ENCODE measurements at regions not wholly inside any gene's neighbourhood (a gene's known extent, or its start where the extent isn't known, plus 50 kb on each side); places are given as distances from the start of the nearest gene placed in this dataset.

DNA sequence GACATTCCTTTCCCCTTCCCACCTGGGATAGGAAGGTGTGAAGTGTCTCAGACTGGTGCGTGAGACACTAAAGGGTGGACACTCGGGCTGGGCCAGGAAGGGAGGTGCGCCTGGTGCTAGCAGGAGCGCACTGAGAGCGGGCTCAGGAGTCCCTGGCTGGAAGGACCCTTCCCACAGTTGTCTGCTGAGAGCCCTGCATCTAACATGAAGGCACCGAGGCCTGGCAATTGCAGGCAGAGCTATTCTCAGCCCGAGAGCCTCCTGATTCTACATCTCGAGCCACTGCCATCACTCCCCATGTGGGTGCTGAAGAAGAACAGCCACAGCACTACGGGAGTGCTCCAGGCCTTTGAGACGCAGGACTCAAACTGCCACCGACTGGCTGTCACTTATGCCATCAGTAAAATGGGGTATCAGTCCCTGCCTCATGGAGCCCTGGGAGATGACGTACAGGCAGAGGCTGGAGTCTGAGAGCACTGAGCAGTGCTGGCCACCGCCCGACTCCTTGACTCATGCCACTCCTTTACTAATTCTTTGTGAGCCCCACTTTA is 159.4 kb downstream of the KLF13 start:
- H3K27ac ChIP-seq: no peak overlapping the region
- no peak for DNase-seq (ENCODE audit: low read depth, low spot score)

DNA sequence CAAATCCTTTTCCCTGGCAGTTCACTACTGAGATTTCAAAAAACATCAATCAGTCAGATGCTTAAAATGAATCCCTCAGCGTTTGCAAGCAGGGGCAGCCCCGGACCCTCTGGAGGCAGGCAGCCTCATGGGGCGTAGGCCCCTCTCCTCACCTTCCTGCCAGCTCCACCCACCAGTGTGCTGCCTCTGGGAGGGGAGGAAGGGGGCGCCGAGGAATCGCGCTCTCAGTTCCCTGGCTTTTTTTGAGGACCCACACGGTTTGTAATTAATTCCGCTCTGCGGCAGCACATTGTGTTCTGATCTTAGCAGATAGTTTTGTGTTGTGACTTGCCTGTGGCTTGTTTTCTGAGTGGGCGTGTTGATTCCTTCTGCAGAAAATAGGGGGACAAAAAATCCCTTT is 159.9 kb downstream of the KLF13 start:
- H3K27ac ChIP-seq: no peak overlapping the region
- no peak for DNase-seq (ENCODE audit: low read depth, low spot score)

DNA sequence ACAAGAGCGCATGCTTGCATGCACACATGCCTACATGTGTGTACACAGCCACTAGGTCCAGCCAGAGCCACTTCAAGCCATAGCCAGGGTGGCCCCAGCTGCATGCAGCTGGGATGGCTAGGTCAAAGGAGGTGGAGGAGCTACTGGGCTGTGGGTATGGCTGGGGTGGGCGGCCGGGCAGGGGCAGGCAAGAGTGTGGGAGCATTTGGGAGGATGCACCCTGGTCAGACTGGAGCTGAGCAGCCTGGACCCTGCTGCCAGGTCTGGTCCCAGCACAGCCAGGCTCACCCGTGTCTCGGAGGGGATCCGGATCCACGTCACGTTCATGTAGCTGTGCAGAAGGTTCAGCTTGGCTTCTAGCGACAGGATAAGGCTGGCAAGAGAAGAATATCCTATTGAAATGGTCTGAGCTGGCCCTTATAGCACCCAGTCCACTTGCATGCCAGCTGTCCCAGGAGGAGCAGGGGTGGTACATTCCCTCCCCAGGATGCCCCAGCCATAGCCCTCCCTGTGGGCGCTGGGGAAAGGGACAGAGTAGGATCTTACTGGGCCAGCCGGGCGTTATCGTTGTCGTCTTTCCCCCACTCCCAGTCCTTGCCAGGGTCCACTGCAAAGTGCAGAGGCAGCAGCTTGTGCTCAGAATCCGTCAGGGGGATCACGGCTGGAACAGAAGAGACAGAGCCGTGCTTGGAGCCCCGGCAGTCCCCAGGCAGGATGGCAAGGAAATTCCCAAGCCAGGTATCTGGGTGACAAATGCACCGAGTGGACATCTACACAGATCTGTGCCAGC is 160.5 kb downstream of the KLF13 start:
- no peak for DNase-seq (ENCODE audit: low read depth, low spot score)
- no peak overlapping the region for H3K27ac ChIP-seq

DNA sequence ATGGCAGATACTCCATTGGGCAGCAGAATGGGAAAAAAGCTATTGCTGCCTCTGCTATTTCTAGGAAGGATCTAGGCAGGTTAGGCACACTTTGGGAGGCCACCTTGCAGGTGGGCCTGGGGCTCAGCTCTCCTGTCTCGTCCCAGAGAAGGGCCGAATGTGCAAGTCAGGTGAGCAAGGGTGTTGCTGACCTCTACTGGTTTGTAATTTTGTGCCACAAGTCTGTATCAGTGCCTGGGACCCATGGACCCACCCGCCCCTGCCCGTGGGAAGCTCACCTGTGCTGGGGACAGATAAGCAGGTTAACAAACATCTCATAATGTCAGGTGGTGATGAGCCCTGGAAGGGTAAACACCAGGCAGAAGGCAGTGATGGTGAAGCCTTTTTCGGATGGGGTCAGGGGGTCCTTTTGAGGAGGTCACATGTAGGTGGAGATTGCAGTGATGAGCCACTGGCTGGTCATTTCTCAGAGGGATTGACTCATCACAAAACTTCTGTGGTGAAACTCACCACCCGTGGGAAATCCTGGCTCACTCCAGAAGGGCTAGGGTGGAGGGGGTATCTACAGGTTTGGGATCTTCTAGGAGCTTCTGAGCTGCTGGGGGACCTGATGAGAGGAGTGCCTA is 161.3 kb downstream of the KLF13 start:
- peak overlapping the region; percentile 12 for H3K27ac ChIP-seq

DNA sequence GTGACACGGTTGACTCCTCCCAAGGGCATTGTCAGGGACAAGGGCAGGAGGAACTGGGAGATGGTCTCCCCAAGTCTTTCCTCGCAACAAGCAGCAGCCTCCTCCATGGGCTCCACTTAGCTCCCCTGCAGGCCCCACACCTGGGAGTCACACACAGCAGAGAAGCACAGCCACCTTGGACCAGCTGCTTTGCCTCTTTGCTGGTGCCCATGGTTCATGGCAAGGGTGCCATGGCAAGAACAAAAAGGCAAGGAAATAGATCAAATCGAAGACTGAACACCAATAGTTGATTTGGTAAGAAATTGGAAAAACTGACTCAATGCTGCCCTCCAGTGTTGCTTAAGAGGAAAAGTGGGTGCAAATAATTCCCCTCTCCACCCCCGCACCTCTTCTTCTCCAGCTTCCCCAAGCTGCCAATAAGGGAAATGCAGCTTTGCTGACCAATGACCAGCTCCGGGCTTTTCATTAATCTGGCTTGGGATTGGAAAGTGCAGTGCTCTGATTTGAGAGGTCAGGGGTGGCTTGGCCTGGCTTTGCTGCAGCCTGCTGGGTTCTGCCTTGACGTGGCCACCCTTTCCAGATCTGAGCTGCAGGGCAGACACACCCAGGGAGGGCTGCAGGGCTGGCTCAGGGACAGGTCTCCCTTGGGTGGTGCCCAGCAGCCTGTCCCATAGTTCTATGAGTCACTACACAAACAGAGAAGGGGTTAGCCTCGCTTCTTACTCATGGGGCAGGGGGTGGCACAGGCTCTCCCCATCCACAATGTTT is 162.0 kb downstream of the KLF13 start:
- H3K27ac ChIP-seq: peak overlapping the region; percentile 12
- DNase-seq (ENCODE audit: low read depth, low spot score): peak; percentile 50

More for the DNA sequence above, 161.3 kb downstream of the KLF13 start:
- DNase-seq (ENCODE audit: low read depth, low spot score): no peak

DNA sequence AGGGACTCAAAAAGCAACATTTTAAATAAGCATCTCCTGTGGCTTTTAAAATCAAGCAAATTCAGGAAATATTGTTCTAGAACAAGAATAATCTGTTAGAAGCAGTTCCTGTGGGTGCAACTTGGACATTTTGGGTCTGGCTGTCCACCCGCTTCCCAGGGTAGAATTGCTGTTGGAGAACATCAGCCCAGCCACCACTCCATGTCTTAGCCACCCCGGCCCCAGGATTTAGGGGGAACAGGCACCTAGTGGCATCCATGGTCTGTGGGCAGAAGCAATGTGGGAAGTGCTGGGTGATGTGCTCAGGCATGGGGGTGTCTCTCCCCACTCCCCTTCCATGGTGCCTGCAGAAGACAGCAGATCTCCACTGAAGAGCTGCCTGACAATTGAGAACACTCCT is 162.6 kb downstream of the KLF13 start:
- DNase-seq (ENCODE audit: low read depth, low spot score): no peak
- peak overlapping the region; percentile 12 for H3K27ac ChIP-seq

DNA sequence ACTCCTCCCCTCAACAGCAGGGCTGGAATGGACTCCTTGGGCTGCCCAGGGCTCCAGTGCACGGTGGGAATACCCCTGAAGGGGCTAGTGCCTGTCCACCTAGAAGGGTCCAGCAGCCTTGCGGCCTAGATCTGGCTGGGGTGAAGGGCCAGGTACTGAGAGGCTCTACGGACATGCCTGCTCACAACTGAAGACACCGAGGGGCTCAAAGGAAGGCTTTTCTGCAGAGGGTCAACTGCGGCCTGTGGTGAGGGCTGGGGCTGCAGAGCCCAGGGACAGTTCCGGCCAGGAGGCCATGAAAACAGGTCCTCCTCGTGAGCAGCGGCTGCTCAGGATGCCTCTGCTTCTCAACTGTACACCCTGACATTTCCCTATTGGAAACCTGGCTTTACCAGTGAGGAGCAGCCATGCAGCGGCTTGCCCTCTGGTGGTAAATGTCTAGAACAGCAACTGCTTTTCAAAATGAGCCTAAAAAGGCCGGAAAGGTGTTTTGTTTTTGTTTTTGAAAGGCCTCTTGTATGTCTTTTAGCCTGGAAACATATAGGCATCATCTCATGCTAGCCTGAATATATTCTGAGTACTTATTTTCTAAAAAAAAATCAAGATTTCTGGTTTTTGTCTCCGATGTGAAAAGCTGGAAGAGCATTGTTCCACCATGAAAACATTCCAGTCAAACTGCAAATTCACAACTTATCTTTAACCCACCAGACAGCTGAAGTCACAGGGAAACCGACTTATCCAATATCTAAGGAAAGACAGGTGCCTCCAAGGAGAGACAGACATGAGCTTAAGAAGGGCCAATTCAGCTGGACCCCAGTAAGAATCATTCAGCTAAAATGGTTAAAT is 163.4 kb downstream of the KLF13 start:
- no peak overlapping the region for H3K27ac ChIP-seq
- no peak for DNase-seq (ENCODE audit: low read depth, low spot score)

DNA sequence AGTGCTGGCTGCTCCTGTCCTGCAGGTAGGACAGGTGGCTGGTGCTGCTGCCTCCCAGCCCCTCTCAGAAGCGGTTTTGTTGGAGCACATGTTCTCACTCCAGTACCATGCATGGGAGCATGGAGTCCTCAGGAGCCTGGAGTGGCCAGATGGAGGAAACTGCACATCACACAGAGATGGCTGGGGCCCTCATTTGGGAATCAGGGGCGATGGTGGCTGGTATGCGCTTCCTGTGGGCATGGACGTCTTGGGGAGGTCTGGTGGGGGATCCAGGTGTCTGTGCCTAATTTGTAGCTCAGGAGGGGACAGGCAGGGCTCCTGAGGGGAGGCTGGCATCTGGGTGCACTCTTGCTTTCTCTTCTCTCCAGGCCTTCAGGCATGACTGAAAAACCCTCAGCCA is 168.2 kb downstream of the KLF13 start:
- DNase-seq (ENCODE audit: low read depth, low spot score): no peak
- H3K27ac ChIP-seq: no peak overlapping the region

DNA sequence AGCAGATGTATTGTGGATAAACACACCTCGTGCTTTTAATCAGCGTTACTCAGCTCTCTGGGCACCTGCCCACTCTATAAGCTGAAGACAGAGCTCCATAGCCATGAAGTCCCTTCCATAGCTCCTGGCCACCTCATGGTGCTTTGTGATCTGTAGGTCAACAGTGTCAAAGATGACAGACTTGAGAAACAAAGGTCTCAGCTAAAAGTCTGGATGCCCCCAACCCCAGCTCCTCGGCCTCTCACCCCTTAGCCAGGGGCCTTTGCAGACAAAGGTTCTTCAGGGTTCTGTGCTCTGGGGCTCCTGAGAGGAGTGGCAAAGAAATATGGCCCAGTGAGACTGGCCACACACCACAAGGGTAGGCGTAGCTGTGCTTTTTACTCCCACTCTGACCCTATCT is 168.6 kb downstream of the KLF13 start:
- no peak for DNase-seq (ENCODE audit: low read depth, low spot score)

DNA sequence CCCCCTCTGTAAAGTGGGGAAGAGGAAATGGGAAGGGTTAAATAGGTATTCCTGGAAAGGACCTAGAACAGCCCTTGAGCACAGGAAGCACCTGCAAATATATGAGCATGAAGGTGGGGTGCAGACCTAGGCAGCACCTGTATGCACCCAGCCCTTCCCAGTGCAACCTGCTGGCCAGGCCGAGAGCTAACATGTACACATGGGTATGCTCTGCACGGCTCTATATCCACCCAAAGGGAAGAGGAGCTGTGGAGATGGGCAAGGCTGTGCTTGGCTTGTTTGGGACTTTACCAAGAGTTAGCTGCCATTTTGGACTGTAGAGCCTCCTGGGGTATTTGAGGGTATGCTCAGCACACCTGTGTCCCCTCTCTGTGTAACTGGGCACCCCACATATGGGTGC is 171.2 kb downstream of the KLF13 start:
- no peak for DNase-seq (ENCODE audit: low read depth, low spot score)
- H3K27ac ChIP-seq: no peak overlapping the region

More for the DNA sequence above, 168.6 kb downstream of the KLF13 start:
- no peak overlapping the region for H3K27ac ChIP-seq

DNA sequence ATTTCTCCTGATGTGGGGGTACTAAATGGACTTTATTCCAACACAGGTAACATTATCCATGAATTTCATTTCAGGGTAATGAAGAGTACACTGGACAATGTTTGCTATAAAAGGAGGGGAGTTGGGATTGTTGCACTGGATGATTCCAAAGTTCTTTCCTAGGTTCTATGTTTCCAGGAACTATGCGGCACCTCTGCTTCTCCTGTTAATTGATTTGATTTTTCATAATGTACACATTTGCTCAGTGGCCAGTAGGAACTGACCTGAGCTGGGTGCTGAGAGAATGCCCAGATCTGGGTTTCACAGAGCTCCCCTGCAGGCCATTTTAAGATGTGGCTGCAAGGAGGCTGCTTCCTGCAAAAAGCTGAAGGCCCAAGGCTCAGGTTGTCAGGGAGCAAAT is 171.7 kb downstream of the KLF13 start:
- DNase-seq (ENCODE audit: low read depth, low spot score): no peak
- no peak overlapping the region for H3K27ac ChIP-seq

DNA sequence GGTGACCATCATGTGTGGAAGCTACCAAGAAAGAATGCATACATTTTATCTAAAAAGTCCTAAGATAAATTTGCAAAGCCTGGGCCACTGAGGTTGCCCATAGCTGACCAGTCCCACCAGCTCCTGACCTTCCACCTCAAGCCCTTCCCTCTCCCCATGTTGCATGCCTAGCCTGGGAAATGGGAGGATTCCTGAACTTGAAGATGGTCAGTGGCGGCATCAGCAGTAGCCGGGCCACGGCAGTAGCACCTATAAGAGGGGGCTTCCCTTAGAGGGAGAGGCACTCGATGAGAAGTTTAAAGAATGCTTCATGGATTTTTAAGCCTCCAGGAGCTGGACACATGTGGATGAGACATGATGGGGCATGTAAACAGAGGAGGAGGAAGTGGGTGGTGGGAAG is 172.1 kb downstream of the KLF13 start:
- DNase-seq (ENCODE audit: low read depth, low spot score): no peak
- no peak overlapping the region for H3K27ac ChIP-seq

DNA sequence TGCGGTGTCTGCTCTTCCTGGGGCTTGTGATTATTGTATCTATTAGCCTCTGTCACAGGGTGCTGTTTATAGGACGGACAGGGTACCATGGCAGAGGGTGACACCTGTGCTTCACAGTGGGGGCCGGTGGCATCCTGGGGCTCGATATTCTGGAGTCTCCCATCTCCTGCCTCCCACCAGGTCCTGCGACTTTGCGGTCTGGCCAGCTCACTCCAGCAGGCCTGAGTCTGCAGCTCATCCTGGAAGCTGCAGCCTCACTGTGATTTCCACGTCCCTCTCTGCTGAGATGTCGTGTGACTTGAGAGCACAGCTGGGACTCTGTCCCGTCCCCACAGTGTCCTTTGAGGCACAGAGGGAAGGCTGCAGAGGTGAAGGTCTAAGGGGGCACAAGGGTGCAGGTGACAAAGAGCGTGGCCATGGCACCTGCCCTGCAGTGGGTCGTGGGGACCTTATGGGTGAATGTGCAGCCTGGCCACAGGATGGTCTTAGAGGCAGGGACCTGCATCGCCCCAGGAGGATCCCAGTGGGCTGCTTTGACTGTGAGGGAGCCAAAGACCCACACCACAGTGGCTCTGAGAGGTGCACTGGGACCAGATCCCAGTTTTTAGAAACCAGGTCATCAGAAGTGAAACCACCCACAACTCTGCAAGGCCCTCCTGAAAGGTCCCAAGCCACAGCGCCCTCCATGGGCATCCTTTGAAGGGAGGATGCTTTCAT is 172.8 kb downstream of the KLF13 start:
- no peak overlapping the region for H3K27ac ChIP-seq
- no peak for DNase-seq (ENCODE audit: low read depth, low spot score)

DNA sequence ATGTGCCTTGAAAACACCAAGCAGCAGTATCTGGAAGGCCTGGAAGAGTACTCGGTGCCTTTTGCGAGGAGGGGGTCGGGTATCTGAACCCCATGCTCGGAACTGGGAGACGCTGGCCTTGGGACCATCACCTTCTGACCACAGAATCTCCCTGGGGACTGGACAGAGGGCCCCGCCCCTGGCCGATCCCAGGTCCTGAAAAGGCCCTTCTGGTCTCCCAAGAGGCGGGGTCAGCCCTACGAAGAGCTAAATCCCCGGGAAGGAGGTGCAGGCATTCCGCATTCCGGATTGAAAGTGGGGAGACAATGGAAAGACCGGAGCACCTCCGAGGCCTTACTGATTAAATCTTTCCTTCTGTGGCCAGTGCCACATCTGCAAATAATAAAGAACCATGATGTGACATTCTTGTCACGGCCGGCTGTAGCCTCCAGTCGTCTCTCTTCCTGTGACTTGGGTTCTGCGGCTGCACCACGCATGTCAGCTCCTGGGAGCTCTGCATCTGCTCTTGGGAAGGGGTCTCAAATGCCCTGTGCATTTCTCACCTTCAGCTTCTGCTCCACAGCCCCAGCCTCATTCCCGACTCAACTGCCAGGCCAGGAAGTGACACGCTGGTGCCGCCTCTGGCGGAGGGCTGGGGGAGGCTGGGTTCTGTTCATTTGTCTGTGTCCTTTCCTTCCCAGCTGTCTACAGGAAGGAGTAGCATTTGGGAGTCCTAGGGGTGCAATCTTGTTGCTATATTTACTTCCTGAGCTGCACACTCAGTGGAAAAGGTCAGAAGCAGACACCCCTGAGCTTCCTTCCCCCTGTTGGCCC is 173.5 kb downstream of the KLF13 start:
- no peak overlapping the region for H3K27ac ChIP-seq

DNA sequence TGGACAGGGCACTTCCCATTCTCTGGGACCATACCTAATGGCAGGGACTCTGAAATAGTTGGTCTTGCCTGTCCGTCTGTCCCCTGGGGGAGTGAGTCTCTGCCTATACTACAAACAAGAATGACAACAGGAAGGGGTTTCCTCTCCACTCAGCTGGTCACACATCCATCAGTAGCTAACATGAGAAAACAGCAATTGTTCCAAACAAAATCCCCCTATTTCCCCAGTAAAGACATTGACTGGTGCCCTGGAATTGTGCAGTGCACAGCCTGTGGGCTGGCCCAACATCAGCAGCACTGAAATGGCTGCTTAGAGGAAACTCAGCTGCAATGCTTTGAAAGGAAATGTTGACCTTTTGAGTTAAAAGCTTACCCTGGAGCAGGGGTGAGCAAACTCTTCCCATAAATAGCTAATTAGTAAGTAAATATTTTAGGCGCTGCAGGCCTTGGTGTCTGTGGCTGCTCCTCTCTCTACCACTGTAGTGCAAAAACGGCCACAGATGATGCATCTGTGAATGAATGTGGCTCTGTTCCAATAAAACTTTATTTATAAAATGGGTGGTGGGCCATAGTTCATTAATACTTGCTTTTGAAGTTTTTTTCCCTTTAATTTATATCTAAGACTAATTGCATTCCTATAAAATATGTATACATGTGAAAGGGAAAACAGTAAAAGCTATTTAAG is 174.3 kb downstream of the KLF13 start:
- DNase-seq (ENCODE audit: low read depth, low spot score): no peak
- H3K27ac ChIP-seq: no peak overlapping the region

More for the DNA sequence above, 173.5 kb downstream of the KLF13 start:
- no peak for DNase-seq (ENCODE audit: low read depth, low spot score)

DNA sequence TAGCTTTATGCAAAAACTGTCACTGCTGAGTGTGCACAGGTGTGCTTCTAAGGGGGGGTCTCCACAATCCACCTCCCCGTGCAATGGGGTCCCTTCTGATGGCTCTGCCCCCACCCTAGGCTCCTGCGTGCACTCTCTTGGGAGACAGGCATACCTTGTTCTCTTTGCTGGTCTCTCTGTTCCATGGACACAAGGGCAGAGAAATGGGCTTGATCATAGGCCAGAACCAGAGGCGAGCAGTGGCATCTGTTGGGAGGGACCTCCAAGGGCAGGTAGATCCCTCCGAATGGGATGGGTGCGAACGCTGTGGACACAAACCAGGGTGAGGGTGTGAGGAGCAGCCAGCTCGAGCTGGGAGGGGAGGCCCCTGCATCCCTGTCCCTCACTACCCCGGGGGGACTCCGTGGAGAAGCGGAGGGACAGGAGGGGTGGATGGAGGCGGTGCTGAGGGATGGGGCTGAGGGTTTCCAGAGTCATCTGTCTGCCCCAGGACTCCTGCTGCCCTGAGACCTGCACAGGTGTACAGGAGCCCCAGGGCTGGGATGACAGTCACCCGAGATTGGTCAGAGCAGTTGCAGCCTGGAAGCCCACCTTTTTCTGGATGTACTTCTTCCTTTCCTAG is 175.0 kb downstream of the KLF13 start:
- DNase-seq (ENCODE audit: low read depth, low spot score): no peak
- H3K27ac ChIP-seq: no peak overlapping the region

DNA sequence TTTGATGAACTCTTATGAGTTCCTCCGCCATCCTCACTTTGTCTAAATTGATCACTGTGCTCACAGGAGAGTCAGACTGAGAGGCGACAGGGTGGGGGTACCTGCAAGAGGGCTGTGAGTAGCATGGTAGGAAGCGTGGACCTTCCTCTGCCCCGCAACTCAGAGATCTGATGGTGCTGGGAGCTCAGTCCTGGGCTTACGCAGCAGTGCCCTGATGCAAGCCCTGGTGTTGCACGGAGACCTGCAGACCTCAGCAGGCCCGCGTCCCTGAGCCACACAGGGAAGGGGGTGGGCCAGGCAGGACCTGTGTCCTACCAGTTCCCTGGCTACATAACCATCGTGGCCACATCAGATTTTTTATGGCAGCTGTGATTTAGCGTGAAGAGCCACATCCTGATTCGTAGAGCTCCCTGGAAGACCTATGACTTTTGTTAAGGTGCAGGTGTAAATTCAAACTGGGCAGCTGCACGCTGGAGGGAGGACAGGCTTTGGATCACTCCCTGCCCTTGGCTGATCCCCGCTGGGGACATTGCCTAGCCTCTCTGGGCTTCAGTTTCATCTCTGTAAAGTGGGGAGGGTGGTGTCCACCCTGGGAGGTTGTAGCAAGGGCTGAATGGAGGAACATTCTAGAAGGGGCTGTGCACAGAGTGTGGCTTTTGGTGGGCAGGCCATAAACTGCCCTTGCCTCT is 176.1 kb downstream of the KLF13 start:
- no peak for DNase-seq (ENCODE audit: low read depth, low spot score)
- H3K27ac ChIP-seq: no peak overlapping the region
